ENCODE measurements at regions not wholly inside any gene's neighbourhood (a gene's known extent, or its start where the extent isn't known, plus 50 kb on each side); places are given as distances from the start of the nearest gene placed in this dataset.

- no peaks in the 10 kb centered on the region for H3K4me1 ChIP-seq
- TF ChIP-seq POLR2A (IDR thresholded peaks at IDR 0.05) (no peak), CTCF (IDR thresholded peaks at IDR 0.05) (no peak), POLR2AphosphoS5 (IDR thresholded peaks at IDR 0.05) (no peak), EP300 (IDR thresholded peaks at IDR 0.05) (no peak)
Measured at GRCh38 chr5:4222821-4223220, 627.2 kb downstream of the IRX1 start.

GRCh38 chr5:4225741-4226140 lies 630.1 kb downstream of the IRX1 start:
- no peaks in the 10 kb centered on the region for H3K36me3 ChIP-seq
- no peak overlapping the region for H3K27ac ChIP-seq
- no peak for ATAC-seq (ENCODE audit: low FRiP score in 2 of 2)
- 50 to 54% methylated on average over 5 of the region's 5 CpGs for WGBS, 2 donors
- H3K9me3 ChIP-seq = no peaks in the 10 kb centered on the region
- no peaks in the 10 kb centered on the region for H3K4me1 ChIP-seq
- no peak for TF ChIP-seq EP300 (IDR thresholded peaks at IDR 0.05)
- TF ChIP-seq CTCF (IDR thresholded peaks at IDR 0.05) = no peak
- no peak for TF ChIP-seq POLR2A (IDR thresholded peaks at IDR 0.05)
- no peak for TF ChIP-seq POLR2AphosphoS5 (IDR thresholded peaks at IDR 0.05)
- DNase-seq = peak in 1 of 2 donors; percentile 26
- H3K27me3 ChIP-seq = no peaks in the 10 kb centered on the region
- no peak overlapping the region for H3K4me3 ChIP-seq

More at GRCh38 chr5:4222821-4223220, 627.2 kb downstream of the IRX1 start:
- WGBS, 2 donors = 79 to 81% methylated on average over 11 to 15 of the region's 15 CpGs
- Histone ChIP-seq H3K27me3 (no peaks in the 10 kb centered on the region), H3K4me3 (no peak overlapping the region), H3K27ac (no peak overlapping the region), H3K36me3 (no peaks in the 10 kb centered on the region), H3K9me3 (no peaks in the 10 kb centered on the region)
- no peak for ATAC-seq (ENCODE audit: low FRiP score in 2 of 2)
- DNase-seq = no peak

GRCh38 chr5:4226565-4226964 lies 630.9 kb downstream of the IRX1 start:
- Histone ChIP-seq H3K27me3 (no peaks in the 10 kb centered on the region), H3K9me3 (no peaks in the 10 kb centered on the region), H3K27ac (no peak overlapping the region), H3K36me3 (no peaks in the 10 kb centered on the region), H3K4me1 (no peaks in the 10 kb centered on the region), H3K4me3 (no peak overlapping the region)
- DNase-seq = no peak
- TF ChIP-seq POLR2AphosphoS5 (IDR thresholded peaks at IDR 0.05) = no peak
- TF ChIP-seq POLR2A (IDR thresholded peaks at IDR 0.05) = no peak
- no peak for TF ChIP-seq EP300 (IDR thresholded peaks at IDR 0.05)
- TF ChIP-seq CTCF (IDR thresholded peaks at IDR 0.05) = no peak
- 70 to 77% methylated on average over 4 to 5 of the region's 5 CpGs for WGBS, 2 donors
- ATAC-seq (ENCODE audit: low FRiP score in 2 of 2) = no peak

- Histone ChIP-seq H3K9me3 (no peaks in the 10 kb centered on the region), H3K27me3 (no peaks in the 10 kb centered on the region), H3K4me3 (no peak overlapping the region), H3K36me3 (no peaks in the 10 kb centered on the region), H3K27ac (no peak overlapping the region), H3K4me1 (no peaks in the 10 kb centered on the region)
- ATAC-seq (ENCODE audit: low FRiP score in 2 of 2) = no peak
- 69 to 78% methylated on average over 6 of the region's 6 CpGs for WGBS, 2 donors
- DNase-seq = peak in 1 of 2 donors; percentile 26
- peak in 1 of 2 donors; percentile 33 for TF ChIP-seq POLR2AphosphoS5 (IDR thresholded peaks at IDR 0.05)
- peak in 1 of 4 donors; percentile 40 for TF ChIP-seq EP300 (IDR thresholded peaks at IDR 0.05)
- TF ChIP-seq POLR2A (IDR thresholded peaks at IDR 0.05) = no peak
- TF ChIP-seq CTCF (IDR thresholded peaks at IDR 0.05) = no peak
Measured at GRCh38 chr5:4228708-4229107, 633.1 kb downstream of the IRX1 start.
